ENCODE measurements at regions not wholly inside any gene's neighbourhood (a gene's known extent, or its start where the extent isn't known, plus 50 kb on each side); places are given as distances from the start of the nearest gene placed in this dataset.

- WGBS, 2 donors, result 75 to 77% methylated on average over 16 of the region's 16 CpGs
- Histone ChIP-seq H3K9me3 (no peaks in the 10 kb centered on the region), H3K36me3 (no peaks in the 10 kb centered on the region), H3K4me3 (replicated peaks in 1 of 3) (no peak overlapping the region), H3K27ac (no peak overlapping the region), H3K27me3 (no peaks in the 10 kb centered on the region), H3K4me1 (no peaks in the 10 kb centered on the region)
- TF ChIP-seq CTCF (IDR thresholded peaks at IDR 0.05), result no peak
- no peak for TF ChIP-seq POLR2A (IDR thresholded peaks at IDR 0.05)
- intact Hi-C loops (cut with DNase I), result no loop called here
- no peak for DNase-seq
Measured at GRCh38 chr2:72031346-72032110, 116.1 kb downstream of the CYP26B1 start.

- 62 to 74% methylated on average over 5 of the region's 5 CpGs for WGBS, 2 donors
- H3K27ac ChIP-seq, result no peak overlapping the region
- H3K36me3 ChIP-seq, result no peaks in the 10 kb centered on the region
- no peaks in the 10 kb centered on the region for H3K27me3 ChIP-seq
- DNase-seq, result no peak
- no peaks in the 10 kb centered on the region for H3K4me1 ChIP-seq
- TF ChIP-seq POLR2A (IDR thresholded peaks at IDR 0.05) (no peak), CTCF (IDR thresholded peaks at IDR 0.05) (no peak)
- no peaks in the 10 kb centered on the region for H3K9me3 ChIP-seq
- no peak overlapping the region for H3K4me3 ChIP-seq (replicated peaks in 1 of 3)
- intact Hi-C loops (cut with DNase I), result no loop called here
Measured at GRCh38 chr2:72028996-72029395, 118.7 kb downstream of the CYP26B1 start.

- 92 to 94% methylated on average over 12 of the region's 12 CpGs for WGBS, 2 donors
- H3K4me3 ChIP-seq (replicated peaks in 1 of 3), result no peak overlapping the region
- no peaks in the 10 kb centered on the region for H3K9me3 ChIP-seq
- H3K36me3 ChIP-seq, result no peaks in the 10 kb centered on the region
- no peak for DNase-seq
- TF ChIP-seq CTCF (IDR thresholded peaks at IDR 0.05) (no peak), POLR2A (IDR thresholded peaks at IDR 0.05) (no peak)
- H3K4me1 ChIP-seq, result no peaks in the 10 kb centered on the region
- no peaks in the 10 kb centered on the region for H3K27me3 ChIP-seq
- intact Hi-C loops (cut with DNase I), result no loop called here
- H3K27ac ChIP-seq, result no peak overlapping the region
Measured at GRCh38 chr2:72028351-72028995, 119.2 kb downstream of the CYP26B1 start.

- no peaks in the 10 kb centered on the region for H3K4me1 ChIP-seq
- intact Hi-C loops (cut with DNase I), result no loop called here
- no peaks in the 10 kb centered on the region for H3K9me3 ChIP-seq
- DNase-seq, result no peak
- no peak overlapping the region for H3K4me3 ChIP-seq (replicated peaks in 1 of 3)
- H3K27me3 ChIP-seq, result no peaks in the 10 kb centered on the region
- H3K27ac ChIP-seq, result no peak overlapping the region
- H3K36me3 ChIP-seq, result no peaks in the 10 kb centered on the region
- WGBS, 2 donors, result 85 to 88% methylated on average over 6 to 13 of the region's 13 CpGs
- no peak for TF ChIP-seq POLR2A (IDR thresholded peaks at IDR 0.05)
Measured at GRCh38 chr2:72027426-72028161, 120.1 kb downstream of the CYP26B1 start.

- no peaks in the 10 kb centered on the region for H3K9me3 ChIP-seq
- intact Hi-C loops (cut with DNase I), result no loop called here
- no peaks in the 10 kb centered on the region for H3K36me3 ChIP-seq
- no peak for TF ChIP-seq POLR2A (IDR thresholded peaks at IDR 0.05)
- TF ChIP-seq CTCF (IDR thresholded peaks at IDR 0.05), result no peak
- H3K27me3 ChIP-seq, result no peaks in the 10 kb centered on the region
- WGBS, 2 donors, result 89 to 92% methylated on average over 10 of the region's 10 CpGs
- H3K27ac ChIP-seq, result no peak overlapping the region
- no peak overlapping the region for H3K4me3 ChIP-seq (replicated peaks in 1 of 3)
- no peak for DNase-seq
- no peaks in the 10 kb centered on the region for H3K4me1 ChIP-seq
Measured at GRCh38 chr2:72026819-72027425, 120.7 kb downstream of the CYP26B1 start.
